GM18517 (cell line): ENCODE measurements at regions not wholly inside any gene's neighbourhood (a gene's known extent, or its start where the extent isn't known, plus 50 kb on each side); places are given as distances from the start of the nearest gene placed in this dataset.

Experiments
- ATAC-seq: cut with Tn5 transposase; IDR thresholded peaks from one replicate; pipeline ENCODE4 v1.9.1; 2021; ENCODE audit warnings: mild to moderate bottlenecking, moderate library complexity; ENCODE audit not compliant: unreplicated experiment

- ATAC-seq, result no peak
These were observed 50.5 kb upstream of the NT5C1B start for GRCh38 chr2:18639756-18640453.
